ENCODE measurements at regions not wholly inside any gene's neighbourhood (a gene's known extent, or its start where the extent isn't known, plus 50 kb on each side); places are given as distances from the start of the nearest gene placed in this dataset.

- no peak for FAIRE-seq
These were observed 58.1 kb downstream of the TUSC7 start for GRCh38 chr3:116767726-116768125.

GRCh38 chr3:116770815-116771450 lies 61.4 kb downstream of the TUSC7 start:
- FAIRE-seq, result peak; percentile 70

GRCh38 chr3:116776880-116777785 lies 67.6 kb downstream of the TUSC7 start:
- no peak for FAIRE-seq

GRCh38 chr3:116785226-116785625 lies 75.6 kb downstream of the TUSC7 start:
- FAIRE-seq, result no peak

- no peak for FAIRE-seq
These were observed 93.1 kb downstream of the TUSC7 start for GRCh38 chr3:116802651-116803050.

- FAIRE-seq, result no peak
These were observed 96.8 kb downstream of the TUSC7 start for GRCh38 chr3:116806351-116806750.

GRCh38 chr3:116808725-116809124 lies 99.1 kb downstream of the TUSC7 start:
- no peak for FAIRE-seq

GRCh38 chr3:116809208-116809607 lies 99.6 kb downstream of the TUSC7 start:
- no peak for FAIRE-seq

GRCh38 chr3:116811754-116812153 lies 102.2 kb downstream of the TUSC7 start:
- no peak for FAIRE-seq

- FAIRE-seq, result no peak
These were observed 103.4 kb downstream of the TUSC7 start for GRCh38 chr3:116812949-116813348.

- FAIRE-seq, result no peak
These were observed 105.7 kb downstream of the TUSC7 start for GRCh38 chr3:116815321-116815720.

- FAIRE-seq, result no peak
These were observed 106.4 kb downstream of the TUSC7 start for GRCh38 chr3:116815831-116816588.

- no peak for FAIRE-seq
These were observed 111.8 kb downstream of the TUSC7 start for GRCh38 chr3:116821371-116821770.

- FAIRE-seq, result no peak
These were observed 114.6 kb downstream of the TUSC7 start for GRCh38 chr3:116824208-116824607.

- no peak for FAIRE-seq
These were observed 123.6 kb downstream of the TUSC7 start for GRCh38 chr3:116833202-116833601.

- FAIRE-seq, result no peak
These were observed 125.2 kb downstream of the TUSC7 start for GRCh38 chr3:116834816-116835215.

GRCh38 chr3:116835658-116836057 lies 126.1 kb downstream of the TUSC7 start:
- no peak for FAIRE-seq

GRCh38 chr3:116836286-116836685 lies 126.7 kb downstream of the TUSC7 start:
- FAIRE-seq, result no peak

- no peak for FAIRE-seq
These were observed 127.9 kb downstream of the TUSC7 start for GRCh38 chr3:116837483-116837882.

GRCh38 chr3:116841003-116841735 lies 131.6 kb downstream of the TUSC7 start:
- no peak for FAIRE-seq

GRCh38 chr3:116842254-116842957 lies 132.8 kb downstream of the TUSC7 start:
- no peak for FAIRE-seq

GRCh38 chr3:116848248-116848829 lies 138.8 kb downstream of the TUSC7 start:
- FAIRE-seq, result no peak

Data from colon (tissue), 2 donors.